Immature natural killer cell (primary cell): ENCODE measurements at regions not wholly inside any gene's neighbourhood (a gene's known extent, or its start where the extent isn't known, plus 50 kb on each side); places are given as distances from the start of the nearest gene placed in this dataset.

Source experiments
- DNase-seq, 3 donors: peaks; one replicate each; pipeline ENCODE4 v3.0.0; 2022; ENCODE audit warnings: mixed read lengths in 1 of 3
- H3K27ac Mint-ChIP-seq, 6 donors: one replicate each; pipeline ENCODE4 v1.8.0; 2020; ENCODE audit warnings: mixed read lengths in 6 of 6, mild to moderate bottlenecking in 5 of 6, inconsistent platforms in 4 of 6, moderate library complexity in 3 of 6
- H3K27me3 Mint-ChIP-seq, 3 donors: one replicate each; pipeline ENCODE4 v1.8.0; 2020 to 2021; ENCODE audit warnings: low read depth in 3 of 3, mild to moderate bottlenecking in 3 of 3, mixed read lengths in 3 of 3, moderate library complexity in 3 of 3, inconsistent platforms in 1 of 3
- H3K36me3 Mint-ChIP-seq, 3 donors: one replicate each; pipeline ENCODE4 v1.8.0; 2020; ENCODE audit warnings: mixed read lengths in 3 of 3, inconsistent platforms in 2 of 3, mild to moderate bottlenecking in 2 of 3
- H3K4me1 Mint-ChIP-seq, 2 donors: one replicate each; pipeline ENCODE4 v1.8.0; 2020; ENCODE audit warnings: inconsistent platforms in 2 of 2, mild to moderate bottlenecking in 2 of 2, mixed read lengths in 2 of 2, moderate library complexity in 1 of 2
- H3K4me3 Mint-ChIP-seq, 5 donors: one replicate each; pipeline ENCODE4 v1.8.0; 2020; ENCODE audit warnings: mild to moderate bottlenecking in 5 of 5, mixed read lengths in 5 of 5, inconsistent platforms in 3 of 5, moderate library complexity in 3 of 5
- H3K9me3 Mint-ChIP-seq, 6 donors: one replicate each; pipeline ENCODE4 v1.8.0; 2020; ENCODE audit warnings: mild to moderate bottlenecking in 6 of 6, mixed read lengths in 6 of 6, inconsistent platforms in 4 of 6, moderate library complexity in 3 of 6

- H3K4me1 Mint-ChIP-seq: no peaks in the 10 kb centered on the region
- DNase-seq: no peak
- no peak overlapping the region for H3K4me3 Mint-ChIP-seq
- H3K27me3 Mint-ChIP-seq: peaks cover 0 to 2% (median 1%) of the 10 kb centered on the region in 3 donors
- H3K27ac Mint-ChIP-seq: no peak overlapping the region
- H3K36me3 Mint-ChIP-seq: no peaks in the 10 kb centered on the region
- H3K9me3 Mint-ChIP-seq: peaks cover 0 to 10% (median 4%) of the 10 kb centered on the region in 6 donors
These were observed 351.9 kb downstream of the EPM2A start for GRCh38 chr6:145383428-145383827.

DNA sequence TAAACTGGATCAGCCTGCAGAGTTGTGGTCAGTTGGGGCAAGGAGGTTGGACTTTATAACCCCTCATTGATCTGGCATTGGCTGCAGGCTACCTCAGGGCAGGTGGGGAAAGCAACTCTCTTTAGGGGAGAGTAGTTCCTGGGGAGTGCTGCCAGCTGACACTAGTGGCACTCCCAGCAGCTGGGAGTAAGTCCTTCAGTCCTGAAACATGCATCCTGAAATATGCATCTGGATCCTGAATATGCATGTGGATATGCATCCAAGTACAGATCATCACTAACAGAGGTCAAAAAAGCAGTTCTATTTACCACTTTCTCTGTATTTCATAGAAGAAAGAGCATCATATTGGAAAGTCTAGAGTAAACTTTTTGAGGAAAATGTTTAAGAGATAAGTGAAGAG, 350.8 kb downstream of the EPM2A start:
- Mint-ChIP-seq H3K36me3 (no peaks in the 10 kb centered on the region), H3K4me3 (no peak overlapping the region), H3K27ac (no peak overlapping the region), H3K9me3 (peaks cover 0 to 12% (median 2%) of the 10 kb centered on the region in 6 donors), H3K4me1 (no peaks in the 10 kb centered on the region), H3K27me3 (peaks cover 0 to 2% (median 1%) of the 10 kb centered on the region in 3 donors)
- no peak for DNase-seq

DNA sequence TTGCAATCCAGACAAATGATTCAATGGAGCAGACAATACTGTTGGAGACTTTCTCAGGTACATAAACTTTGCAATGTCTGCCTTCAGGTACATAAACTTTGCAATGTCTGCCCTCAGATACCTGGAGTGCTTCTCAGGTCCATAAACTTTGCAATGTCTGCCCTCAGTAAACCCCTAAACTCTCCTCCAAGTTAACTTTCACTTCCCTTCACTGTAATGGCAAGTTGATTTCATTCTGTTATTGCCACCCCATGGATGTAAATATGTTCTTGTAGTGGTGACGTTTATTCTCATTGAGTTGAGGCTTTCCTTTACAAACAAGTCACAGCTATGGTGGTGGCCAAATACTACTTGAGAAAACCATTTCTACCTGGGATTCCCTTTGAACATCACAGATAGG, 338.8 kb downstream of the EPM2A start:
- Mint-ChIP-seq H3K4me3 (no peak overlapping the region), H3K9me3 (peaks cover 0 to 16% (median 3%) of the 10 kb centered on the region in 6 donors), H3K4me1 (no peaks in the 10 kb centered on the region), H3K27me3 (no peaks in the 10 kb centered on the region), H3K36me3 (peaks cover 0 to 3% (median 0%) of the 10 kb centered on the region in 3 donors), H3K27ac (no peak overlapping the region)
- no peak for DNase-seq

GRCh38 chr6:145400508-145400907, 334.8 kb downstream of the EPM2A start:
- Mint-ChIP-seq H3K27ac (no peak overlapping the region), H3K27me3 (no peaks in the 10 kb centered on the region), H3K36me3 (no peaks in the 10 kb centered on the region), H3K4me3 (no peak overlapping the region), H3K9me3 (peaks cover 0 to 4% (median 1%) of the 10 kb centered on the region in 6 donors), H3K4me1 (no peaks in the 10 kb centered on the region)
- no peak for DNase-seq

DNA sequence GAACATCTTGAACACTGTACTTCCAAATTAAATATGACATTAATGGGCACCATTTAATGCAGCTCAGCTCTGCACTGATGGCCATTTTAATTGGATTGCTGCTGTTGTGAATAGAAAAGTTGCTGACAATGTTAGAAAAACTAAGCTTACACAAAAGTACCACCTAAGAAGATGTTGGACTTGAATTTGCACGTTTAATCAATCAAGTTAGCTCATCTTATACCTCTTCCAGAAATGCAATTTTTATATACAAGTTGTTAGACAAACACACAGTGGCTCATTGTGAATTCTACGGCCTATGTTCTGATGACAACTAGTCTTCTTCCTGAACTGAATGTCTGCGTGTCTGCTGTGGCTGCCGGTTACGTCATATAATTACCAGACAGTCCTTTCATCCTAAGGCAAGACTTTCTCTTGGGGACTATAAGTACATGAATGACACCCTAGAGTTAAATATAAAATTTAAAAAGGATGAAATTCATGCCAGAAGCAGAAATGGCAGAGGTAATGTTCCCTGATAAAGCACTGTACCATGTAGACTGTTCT, 330.2 kb downstream of the EPM2A start:
- H3K9me3 Mint-ChIP-seq: peaks cover 0 to 4% (median under 1%) of the 10 kb centered on the region in 6 donors
- no peaks in the 10 kb centered on the region for H3K27me3 Mint-ChIP-seq
- H3K27ac Mint-ChIP-seq: no peak overlapping the region
- no peaks in the 10 kb centered on the region for H3K4me1 Mint-ChIP-seq
- no peak overlapping the region for H3K4me3 Mint-ChIP-seq
- H3K36me3 Mint-ChIP-seq: no peaks in the 10 kb centered on the region
- no peak for DNase-seq

DNA sequence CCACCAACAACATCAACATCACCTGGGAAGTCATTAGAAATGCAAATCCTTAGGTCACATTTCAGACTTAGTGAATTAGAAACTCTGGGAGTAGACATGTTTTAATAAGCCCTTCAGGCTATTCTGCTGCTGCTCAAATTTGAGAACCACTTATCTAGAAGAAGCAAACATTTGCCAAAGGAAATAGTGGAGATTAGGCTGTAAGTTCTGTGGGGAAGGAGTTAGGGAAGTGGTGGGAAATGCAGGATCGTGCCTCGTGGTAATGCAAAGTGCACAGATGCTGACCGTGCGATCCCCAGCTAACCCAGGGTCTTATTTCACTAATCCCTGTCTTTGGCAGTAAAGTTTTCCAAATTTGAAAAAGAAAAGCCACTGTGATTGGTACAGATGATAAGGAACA, 328.5 kb downstream of the EPM2A start:
- Mint-ChIP-seq H3K36me3 (no peaks in the 10 kb centered on the region), H3K27me3 (no peaks in the 10 kb centered on the region), H3K9me3 (peaks cover 0 to 5% (median under 1%) of the 10 kb centered on the region in 6 donors), H3K4me3 (no peak overlapping the region), H3K4me1 (no peaks in the 10 kb centered on the region), H3K27ac (no peak overlapping the region)
- DNase-seq: no peak

- H3K27ac Mint-ChIP-seq: no peak overlapping the region
- peaks cover 0 to 27% (median 3%) of the 10 kb centered on the region in 6 donors for H3K9me3 Mint-ChIP-seq
- H3K4me3 Mint-ChIP-seq: no peak overlapping the region
These were observed 319.7 kb downstream of the EPM2A start for GRCh38 chr6:145415616-145416015.

DNA sequence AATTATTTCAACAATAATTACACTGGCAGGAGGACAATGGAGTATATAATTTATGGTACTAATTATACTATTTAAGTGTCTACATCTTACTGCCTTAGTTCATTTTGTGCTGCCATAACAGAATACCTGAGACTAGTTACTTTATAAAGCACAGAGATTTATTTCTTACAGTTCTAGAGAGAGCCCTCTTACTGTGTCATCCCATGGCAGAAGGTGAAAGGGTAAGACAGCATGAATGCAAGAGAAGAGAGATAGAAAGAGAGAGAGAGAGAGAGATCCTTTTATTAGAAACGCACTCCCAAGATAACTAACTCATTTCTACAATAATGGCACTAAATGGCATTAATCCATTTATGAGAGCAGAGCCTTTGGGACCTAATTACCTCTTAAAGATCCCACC, 314.7 kb downstream of the EPM2A start:
- H3K4me3 Mint-ChIP-seq: no peak overlapping the region

More at GRCh38 chr6:145415616-145416015, 319.7 kb downstream of the EPM2A start:
- Mint-ChIP-seq H3K36me3 (no peaks in the 10 kb centered on the region), H3K4me1 (no peaks in the 10 kb centered on the region), H3K27me3 (no peaks in the 10 kb centered on the region)
- DNase-seq: no peak

DNA sequence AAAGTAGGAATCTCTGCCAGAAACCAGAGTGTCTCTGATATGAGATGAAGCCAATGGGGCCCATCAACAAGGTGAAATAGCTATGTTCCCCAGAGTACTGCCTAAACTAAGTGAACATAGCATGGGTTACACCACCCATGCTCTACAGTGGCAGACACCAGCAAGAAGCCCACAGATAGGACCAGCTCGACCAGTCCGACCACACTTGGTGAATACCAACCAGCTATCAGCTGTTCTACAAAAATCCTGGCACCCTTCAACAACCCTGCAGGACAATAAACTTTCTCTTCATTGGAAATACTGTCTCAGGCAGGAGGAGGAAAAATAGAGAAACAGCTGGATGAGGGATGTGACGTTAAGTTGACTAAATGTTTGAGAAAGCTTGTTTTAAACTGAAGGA, 311.4 kb downstream of the EPM2A start:
- H3K27me3 Mint-ChIP-seq: peaks cover 0 to 4% (median 3%) of the 10 kb centered on the region in 3 donors

More for the DNA sequence above, 314.7 kb downstream of the EPM2A start:
- no peak overlapping the region for H3K27ac Mint-ChIP-seq
- H3K4me1 Mint-ChIP-seq: no peaks in the 10 kb centered on the region
- peaks cover 0 to 4% (median 0%) of the 10 kb centered on the region in 3 donors for H3K27me3 Mint-ChIP-seq
- peaks cover 0 to 32% (median 3%) of the 10 kb centered on the region in 6 donors for H3K9me3 Mint-ChIP-seq
- no peaks in the 10 kb centered on the region for H3K36me3 Mint-ChIP-seq
- DNase-seq: no peak

GRCh38 chr6:145427232-145427631, 308.1 kb downstream of the EPM2A start:
- no peaks in the 10 kb centered on the region for H3K36me3 Mint-ChIP-seq
- H3K9me3 Mint-ChIP-seq: peaks cover 2 to 19% (median 5%) of the 10 kb centered on the region in 6 donors
- peaks cover 0 to 4% (median 3%) of the 10 kb centered on the region in 3 donors for H3K27me3 Mint-ChIP-seq
- no peak overlapping the region for H3K4me3 Mint-ChIP-seq
- DNase-seq: no peak
- H3K4me1 Mint-ChIP-seq: no peaks in the 10 kb centered on the region
- no peak overlapping the region for H3K27ac Mint-ChIP-seq

More for the DNA sequence above, 311.4 kb downstream of the EPM2A start:
- no peaks in the 10 kb centered on the region for H3K4me1 Mint-ChIP-seq
- H3K4me3 Mint-ChIP-seq: no peak overlapping the region
- no peak for DNase-seq
- H3K9me3 Mint-ChIP-seq: peaks cover 2 to 27% (median 6%) of the 10 kb centered on the region in 6 donors
- no peak overlapping the region for H3K27ac Mint-ChIP-seq
- no peaks in the 10 kb centered on the region for H3K36me3 Mint-ChIP-seq

GRCh38 chr6:145428706-145429105, 306.6 kb downstream of the EPM2A start:
- peaks cover 0 to 13% (median 7%) of the 10 kb centered on the region in 6 donors for H3K9me3 Mint-ChIP-seq
- peaks cover 0 to 4% (median 3%) of the 10 kb centered on the region in 3 donors for H3K27me3 Mint-ChIP-seq

GRCh38 chr6:145442110-145442509, 293.2 kb downstream of the EPM2A start:
- Mint-ChIP-seq H3K4me3 (no peak overlapping the region), H3K4me1 (no peaks in the 10 kb centered on the region), H3K27ac (no peak overlapping the region), H3K9me3 (peaks cover 35 to 73% (median 43%) of the 10 kb centered on the region in 6 donors), H3K27me3 (peaks cover 0 to 3% (median 0%) of the 10 kb centered on the region in 3 donors), H3K36me3 (peaks cover 0 to 2% (median 0%) of the 10 kb centered on the region in 3 donors)
- DNase-seq: no peak

More at GRCh38 chr6:145428706-145429105, 306.6 kb downstream of the EPM2A start:
- Mint-ChIP-seq H3K27ac (no peak overlapping the region), H3K4me3 (no peak overlapping the region), H3K36me3 (no peaks in the 10 kb centered on the region), H3K4me1 (no peaks in the 10 kb centered on the region)
- DNase-seq: no peak

DNA sequence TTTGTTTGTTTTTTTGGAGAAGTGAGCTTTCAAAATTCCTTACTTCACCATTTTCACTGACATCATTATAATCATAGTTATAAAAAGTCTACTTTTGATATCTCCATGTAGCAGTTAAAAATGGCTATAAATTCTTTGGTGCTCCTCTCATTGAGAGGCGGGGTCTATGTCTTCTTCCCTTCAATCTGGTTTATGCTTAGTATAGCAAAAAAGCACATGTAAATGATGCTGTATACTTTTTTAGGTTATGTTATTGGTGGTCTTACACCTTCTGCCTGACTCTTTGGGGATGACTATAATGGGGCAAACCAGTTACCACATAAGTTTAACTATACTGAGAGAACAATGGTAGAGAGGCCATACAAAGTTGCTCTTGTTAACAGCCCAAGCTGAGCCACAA, 289.6 kb downstream of the EPM2A start:
- no peak for DNase-seq
- Mint-ChIP-seq H3K36me3 (peaks cover 0 to 2% (median 0%) of the 10 kb centered on the region in 3 donors), H3K27me3 (peaks cover 0 to 3% (median 0%) of the 10 kb centered on the region in 3 donors), H3K27ac (no peak overlapping the region), H3K4me3 (no peak overlapping the region), H3K4me1 (no peaks in the 10 kb centered on the region), H3K9me3 (peaks cover 31 to 65% (median 42%) of the 10 kb centered on the region in 6 donors)

DNA sequence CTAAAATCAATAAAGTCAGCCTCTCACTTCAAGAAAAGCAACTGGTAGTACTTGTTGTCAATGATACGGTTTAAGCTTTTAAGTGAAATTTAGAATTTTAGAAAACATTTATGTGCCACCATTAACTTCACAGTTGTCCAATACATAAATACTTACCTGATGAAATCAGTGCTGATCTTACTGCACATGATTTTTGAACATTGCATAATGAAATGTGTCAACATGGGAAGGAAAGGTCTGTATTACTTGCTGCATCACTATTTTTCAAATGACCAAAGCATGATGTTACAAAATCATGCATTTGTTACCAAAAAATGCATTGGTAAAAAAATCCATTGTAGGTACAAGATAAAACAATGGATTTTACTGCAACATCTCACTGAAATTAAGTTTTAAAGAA, 284.3 kb downstream of the EPM2A start:
- Mint-ChIP-seq H3K4me1 (no peaks in the 10 kb centered on the region), H3K9me3 (peaks cover 16 to 33% (median 23%) of the 10 kb centered on the region in 6 donors), H3K36me3 (no peaks in the 10 kb centered on the region), H3K4me3 (no peak overlapping the region), H3K27ac (no peak overlapping the region), H3K27me3 (no peaks in the 10 kb centered on the region)
- DNase-seq: no peak

GRCh38 chr6:145453376-145453775, 281.9 kb downstream of the EPM2A start:
- no peak for DNase-seq
- Mint-ChIP-seq H3K4me3 (no peak overlapping the region), H3K27ac (no peak overlapping the region), H3K36me3 (no peaks in the 10 kb centered on the region), H3K27me3 (no peaks in the 10 kb centered on the region), H3K4me1 (no peaks in the 10 kb centered on the region), H3K9me3 (peaks cover 2 to 18% (median 13%) of the 10 kb centered on the region in 6 donors)
